Tibial artery (tissue), 4 donors: ENCODE measurements at regions not wholly inside any gene's neighbourhood (a gene's known extent, or its start where the extent isn't known, plus 50 kb on each side); places are given as distances from the start of the nearest gene placed in this dataset.

Source experiments
- DNase-seq, 2 donors: peaks; one replicate each; pipeline ENCODE4 v3.0.0-alpha.2; 2019
- H3K27ac ChIP-seq, 2 donors: fragments of 200-600 bp; sonication (generic) in 1 of 2; 1 replicate in 1 of 2; 2 replicates in 1 of 2; pipeline ENCODE4 v1.5.1; 2018 to 2019; ENCODE audit warnings: mild to moderate bottlenecking in 1 of 2
- H3K27me3 ChIP-seq, 2 donors: fragments of 200-600 bp; sonication (generic) in 1 of 2; one replicate each; pipeline versions ENCODE4 v1.5.1 to v1.6.0; 2016 to 2019
- H3K36me3 ChIP-seq, 3 donors: fragments of 200-600 bp; sonication (generic) in 2 of 3; one replicate each; pipeline ENCODE4 v1.5.1; 2016 to 2019; ENCODE audit warnings: mild to moderate bottlenecking in 2 of 3
- H3K4me1 ChIP-seq, 4 donors: fragments of 200-600 bp; sonication (generic) in 2 of 4; 1 replicate in 3 of 4; 2 replicates in 1 of 4; pipeline ENCODE4 v1.5.1; 2016 to 2019
- H3K4me3 ChIP-seq, 2 donors: fragments of 200-600 bp; sonication (generic) in 1 of 2; 1 replicate in 1 of 2; 2 replicates in 1 of 2; pipeline ENCODE4 v1.5.1; 2018 to 2019; ENCODE audit warnings: mild to moderate bottlenecking in 2 of 2
- H3K9me3 ChIP-seq, 3 donors: fragments of 200-600 bp; sonication (generic) in 1 of 3; one replicate each; pipeline ENCODE4 v1.5.1; 2016 to 2019
- CTCF ChIP-seq, 2 experiments: fragments of 200-600 bp in 1 of 2; fragments of 450-650 bp in 1 of 2; IDR thresholded peaks; one replicate each; pipeline ENCODE4 v1.5.1; 2017 to 2019; ENCODE audit warnings: antibody characterized with exemption in 2 of 2, mild to moderate bottlenecking in 1 of 2, moderate library complexity in 1 of 2
- intact Hi-C: fragments of 100-400 bp; cut with DNase I; formaldehyde crosslinking; loops from one replicate; pipeline ENCODE4 v1.15.0; 2023; ENCODE audit warnings: low total_unique reads

GRCh38 chr21:35683664-35684304 lies 376.5 kb downstream of the SETD4 start:
- no peak for DNase-seq
- Histone ChIP-seq H3K4me3 (no peak overlapping the region), H3K4me1 (no peaks in the 10 kb centered on the region), H3K9me3 (no peaks in the 10 kb centered on the region), H3K27ac (no peak overlapping the region), H3K27me3 (no peaks in the 10 kb centered on the region), H3K36me3 (no peaks in the 10 kb centered on the region)
- no peak for TF ChIP-seq CTCF (IDR thresholded peaks at IDR 0.05)
- intact Hi-C loops = no loop called here

- intact Hi-C loops = no loop called here
- DNase-seq = no peak
- Histone ChIP-seq H3K9me3 (no peaks in the 10 kb centered on the region), H3K4me3 (no peak overlapping the region), H3K27me3 (no peaks in the 10 kb centered on the region), H3K36me3 (no peaks in the 10 kb centered on the region), H3K4me1 (no peaks in the 10 kb centered on the region), H3K27ac (no peak overlapping the region)
- TF ChIP-seq CTCF (IDR thresholded peaks at IDR 0.05) = no peak
These were observed 377.3 kb downstream of the SETD4 start for GRCh38 chr21:35682904-35683549.

- H3K27ac ChIP-seq = no peak overlapping the region
- H3K27me3 ChIP-seq = no peaks in the 10 kb centered on the region
- H3K36me3 ChIP-seq = no peaks in the 10 kb centered on the region
- intact Hi-C loops = no loop called here
- DNase-seq = no peak
- no peaks in the 10 kb centered on the region for H3K4me1 ChIP-seq
- H3K4me3 ChIP-seq = no peak overlapping the region
- H3K9me3 ChIP-seq = no peaks in the 10 kb centered on the region
- no peak for TF ChIP-seq CTCF (IDR thresholded peaks at IDR 0.05)
These were observed 378.4 kb downstream of the SETD4 start for GRCh38 chr21:35681946-35682345.

- TF ChIP-seq CTCF (IDR thresholded peaks at IDR 0.05) = no peak
- Histone ChIP-seq H3K9me3 (no peaks in the 10 kb centered on the region), H3K36me3 (no peaks in the 10 kb centered on the region), H3K4me1 (no peaks in the 10 kb centered on the region), H3K27me3 (no peaks in the 10 kb centered on the region), H3K4me3 (no peak overlapping the region), H3K27ac (no peak overlapping the region)
- intact Hi-C loops = no loop called here
- no peak for DNase-seq
These were observed 381.2 kb downstream of the SETD4 start for GRCh38 chr21:35679076-35679475.

GRCh38 chr21:35678393-35678792 lies 381.9 kb downstream of the SETD4 start:
- H3K4me3 ChIP-seq = no peak overlapping the region
- intact Hi-C loops = no loop called here
- no peak overlapping the region for H3K27ac ChIP-seq
- H3K36me3 ChIP-seq = no peaks in the 10 kb centered on the region
- TF ChIP-seq CTCF (IDR thresholded peaks at IDR 0.05) = no peak
- no peaks in the 10 kb centered on the region for H3K27me3 ChIP-seq
- DNase-seq = no peak
- no peaks in the 10 kb centered on the region for H3K4me1 ChIP-seq
- no peaks in the 10 kb centered on the region for H3K9me3 ChIP-seq
